EL (cell line): ENCODE measurements at regions not wholly inside any gene's neighbourhood (a gene's known extent, or its start where the extent isn't known, plus 50 kb on each side); places are given as distances from the start of the nearest gene placed in this dataset.
A peak's percentile ranks its signal among the peaks of the same experiment; 100 is the strongest.
"Not testable (repeated sequence)": the region's sequence is repeated elsewhere in the genome, so short reads cannot be mapped to it uniquely, and the experiment has no call there.

Experiments
- DNase-seq: peaks from one replicate; pipeline ENCODE4 v3.0.0-alpha.2; 2016

DNA sequence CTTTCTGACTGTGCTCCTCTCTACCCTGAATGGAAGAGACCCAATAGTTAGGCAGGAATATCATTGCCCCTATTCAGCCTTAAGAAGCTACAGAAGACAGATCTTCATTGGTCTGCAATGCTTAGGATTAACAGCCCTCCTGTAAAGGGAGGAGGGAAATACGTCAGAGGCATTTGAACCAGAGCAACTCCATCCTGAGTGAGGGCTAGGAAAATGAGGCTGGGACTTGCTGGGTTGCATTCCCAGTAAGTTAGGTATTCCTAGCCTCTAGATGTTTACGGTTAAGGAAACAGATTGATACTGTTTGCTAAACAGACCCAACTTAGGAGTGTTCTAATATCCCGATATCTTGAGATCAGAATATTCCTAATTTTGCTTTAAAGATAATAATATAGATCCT lies 63.5 kb downstream of the PCDH18 start:
- no peak for DNase-seq

DNA sequence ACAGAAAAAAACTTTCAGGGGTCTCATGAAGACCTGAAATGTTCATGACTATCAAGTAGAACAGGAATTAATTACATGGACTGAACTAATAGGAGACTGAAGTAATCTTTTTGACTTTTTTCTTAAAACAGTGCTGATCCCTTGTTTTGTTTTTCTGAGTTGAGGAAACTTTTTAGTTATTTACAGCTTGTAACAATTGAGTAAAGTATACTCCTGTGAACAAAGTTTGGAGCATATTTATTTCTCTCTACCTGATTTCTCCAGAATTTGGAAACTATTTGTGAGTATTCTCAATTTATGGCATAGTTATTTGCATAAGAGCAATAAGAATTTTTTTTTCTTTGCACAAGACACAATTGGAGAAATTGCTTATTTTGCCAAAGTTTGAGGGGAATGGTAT lies 64.8 kb downstream of the PCDH18 start:
- DNase-seq: no peak

DNA sequence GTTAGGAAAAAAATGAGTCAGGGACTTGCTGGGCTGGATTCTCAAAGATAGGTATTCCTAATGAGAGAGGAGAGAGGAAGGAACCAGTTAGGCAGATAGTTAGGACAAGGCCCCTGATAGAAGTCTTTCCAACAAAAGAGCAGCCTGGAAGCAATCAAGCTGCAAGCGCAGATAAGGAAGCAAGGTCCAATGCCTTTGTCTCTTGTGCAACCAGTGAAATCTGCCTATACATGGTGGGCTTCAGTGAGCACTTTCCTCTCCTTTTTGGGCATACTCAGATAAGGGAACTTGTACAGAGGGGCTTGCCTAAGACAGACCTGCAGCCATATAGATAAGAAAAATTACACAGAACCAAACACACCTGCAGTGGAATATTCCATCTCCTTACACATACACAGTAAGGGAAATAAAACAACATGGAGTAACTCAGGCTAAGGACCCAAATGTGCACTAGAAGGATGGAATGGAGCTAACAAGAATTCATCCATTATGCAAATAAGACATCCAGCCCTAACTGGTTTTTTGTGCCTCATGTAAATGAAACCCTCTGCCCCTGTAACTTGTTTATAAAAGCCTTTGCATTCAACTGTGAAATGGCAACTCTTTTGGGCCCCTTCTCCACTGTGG lies 68.8 kb downstream of the PCDH18 start:
- no peak for DNase-seq

DNA sequence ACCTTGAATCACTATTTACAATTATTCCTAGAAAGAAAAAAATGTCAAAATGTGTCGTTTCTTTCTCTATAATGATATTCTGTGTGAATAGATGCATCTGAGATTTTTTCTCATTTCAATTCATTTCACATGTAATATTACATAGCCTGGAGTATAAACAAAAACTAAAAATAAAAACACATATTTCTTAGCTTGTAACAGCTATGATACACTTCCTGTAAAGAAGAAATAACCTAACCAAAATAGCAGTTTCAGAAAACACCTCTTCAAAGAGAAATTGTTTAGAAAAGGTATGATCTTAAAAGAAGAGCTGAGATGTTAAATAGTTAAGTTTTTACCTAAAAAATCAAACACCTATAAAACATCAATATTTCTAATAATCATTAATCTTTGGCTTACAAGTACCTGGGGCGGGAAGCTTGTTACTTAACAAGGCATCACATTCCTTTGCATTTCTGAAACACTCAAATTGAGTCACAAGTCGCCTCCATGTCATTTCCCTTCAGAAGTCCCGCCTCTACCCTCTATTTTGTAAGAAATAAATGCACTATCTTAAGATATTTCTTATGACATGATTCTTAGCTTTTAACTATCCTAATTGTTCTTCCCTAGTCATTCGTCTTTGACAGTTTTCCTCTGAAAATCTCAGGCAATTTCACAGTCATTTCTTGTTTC lies 76.5 kb downstream of the PCDH18 start:
- no peak for DNase-seq

DNA sequence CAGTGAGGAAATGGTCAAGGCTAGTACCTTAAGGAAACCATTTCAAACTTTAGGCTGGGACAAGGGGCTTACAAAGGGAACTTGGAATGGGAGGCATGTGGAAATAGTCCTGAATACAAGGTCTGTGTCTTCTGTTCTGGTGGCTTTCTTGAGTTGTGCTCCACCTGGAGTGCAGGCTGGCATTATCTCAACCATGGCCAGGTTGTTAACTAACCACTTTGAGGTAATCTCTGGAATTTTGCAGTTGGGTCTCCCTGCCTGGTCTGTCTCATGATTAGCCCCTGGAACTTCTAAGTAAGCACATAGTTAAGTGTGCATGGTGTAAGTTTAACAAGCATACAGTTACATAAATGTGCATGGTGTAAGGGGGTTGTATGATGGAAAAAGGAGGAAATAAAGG lies 77.5 kb downstream of the PCDH18 start:
- DNase-seq: no peak

DNA sequence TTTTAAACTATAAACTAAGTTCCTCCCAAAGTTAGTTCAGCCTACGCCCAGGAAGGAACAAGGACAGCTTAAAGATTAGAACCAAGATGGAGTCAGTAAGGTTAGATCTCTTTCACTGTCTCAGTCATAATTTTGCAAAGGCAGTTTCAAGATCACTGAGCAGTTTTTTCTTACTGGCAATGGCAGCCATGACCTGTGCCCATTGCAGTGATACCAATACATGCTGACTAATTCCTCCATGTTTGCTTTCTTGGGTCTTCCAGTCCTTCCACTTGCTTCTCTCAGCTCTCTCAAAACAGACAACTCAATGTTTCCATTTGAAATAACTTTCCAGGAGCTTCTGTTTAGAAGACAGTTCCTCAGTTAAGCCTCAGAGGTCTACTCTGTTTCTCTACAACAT lies 79.5 kb downstream of the PCDH18 start:
- no peak for DNase-seq

DNA sequence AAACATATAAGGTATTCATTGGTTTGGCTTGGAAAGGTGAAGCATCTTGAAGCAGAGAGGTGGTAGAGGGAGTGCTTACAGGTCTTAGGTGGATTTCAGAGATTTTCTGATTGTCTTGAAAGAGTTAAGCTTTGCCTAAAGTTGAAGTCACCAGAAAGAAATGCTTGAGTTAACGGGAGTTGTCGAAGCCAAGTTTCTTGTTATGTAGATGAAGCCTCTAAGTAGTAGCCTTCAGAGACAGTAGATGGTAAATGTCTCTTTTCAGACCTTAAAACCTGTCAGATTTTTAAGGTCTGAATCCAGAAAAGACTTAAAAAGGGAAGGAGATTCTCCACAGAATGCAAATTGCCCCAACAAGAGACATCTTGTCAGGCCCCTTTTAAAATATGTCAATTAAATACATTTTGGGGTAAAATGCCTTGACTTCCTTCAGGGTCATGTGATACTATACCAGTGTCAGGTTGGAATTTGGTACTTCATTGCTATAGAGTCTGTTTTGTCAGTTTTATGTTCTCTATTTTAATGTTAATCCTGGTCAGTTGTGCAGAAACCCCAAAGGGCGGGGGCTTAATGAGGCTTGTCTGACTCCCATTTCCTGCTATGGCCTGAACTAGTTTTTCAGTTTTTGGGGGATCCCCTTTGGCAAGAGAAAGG lies 81.0 kb downstream of the PCDH18 start:
- no peak for DNase-seq

DNA sequence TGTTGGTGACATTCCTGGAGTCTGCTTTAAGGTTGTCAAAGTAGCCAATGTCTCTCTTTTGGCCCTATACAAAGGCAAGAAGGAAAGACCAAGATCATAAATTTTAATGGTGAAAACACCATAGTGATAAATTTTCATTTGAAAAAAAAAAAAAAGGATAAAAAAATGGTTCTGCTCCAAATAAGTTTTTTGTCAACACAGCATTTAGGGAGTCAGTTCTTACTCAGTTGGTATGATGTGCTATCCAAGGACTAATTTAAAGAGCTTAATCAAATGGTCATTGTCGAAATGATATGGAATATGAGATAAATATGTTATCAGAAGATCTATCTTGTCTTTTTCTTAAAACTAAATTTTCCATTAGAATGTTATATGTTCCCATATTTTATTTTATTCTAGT lies 83.9 kb downstream of the PCDH18 start:
- no peak for DNase-seq

DNA sequence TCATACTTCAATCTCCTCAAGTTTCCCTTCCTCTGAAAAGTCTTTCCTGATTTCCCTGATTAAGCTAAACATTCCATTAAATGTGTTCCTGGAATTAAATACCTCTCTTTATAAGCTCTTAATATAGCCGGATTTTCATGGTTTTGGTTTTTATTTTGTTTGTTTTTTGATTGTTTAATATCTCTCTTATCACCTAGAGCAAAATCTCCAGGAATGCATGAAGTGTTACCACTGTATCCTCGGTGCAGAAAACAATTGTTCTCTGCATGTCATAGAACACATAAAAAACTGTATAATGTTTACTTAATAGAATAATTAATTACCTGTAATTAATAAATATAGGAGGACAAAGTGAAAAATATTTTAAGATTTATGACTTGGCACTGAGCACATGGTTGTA lies 86.2 kb downstream of the PCDH18 start:
- DNase-seq: no peak

DNA sequence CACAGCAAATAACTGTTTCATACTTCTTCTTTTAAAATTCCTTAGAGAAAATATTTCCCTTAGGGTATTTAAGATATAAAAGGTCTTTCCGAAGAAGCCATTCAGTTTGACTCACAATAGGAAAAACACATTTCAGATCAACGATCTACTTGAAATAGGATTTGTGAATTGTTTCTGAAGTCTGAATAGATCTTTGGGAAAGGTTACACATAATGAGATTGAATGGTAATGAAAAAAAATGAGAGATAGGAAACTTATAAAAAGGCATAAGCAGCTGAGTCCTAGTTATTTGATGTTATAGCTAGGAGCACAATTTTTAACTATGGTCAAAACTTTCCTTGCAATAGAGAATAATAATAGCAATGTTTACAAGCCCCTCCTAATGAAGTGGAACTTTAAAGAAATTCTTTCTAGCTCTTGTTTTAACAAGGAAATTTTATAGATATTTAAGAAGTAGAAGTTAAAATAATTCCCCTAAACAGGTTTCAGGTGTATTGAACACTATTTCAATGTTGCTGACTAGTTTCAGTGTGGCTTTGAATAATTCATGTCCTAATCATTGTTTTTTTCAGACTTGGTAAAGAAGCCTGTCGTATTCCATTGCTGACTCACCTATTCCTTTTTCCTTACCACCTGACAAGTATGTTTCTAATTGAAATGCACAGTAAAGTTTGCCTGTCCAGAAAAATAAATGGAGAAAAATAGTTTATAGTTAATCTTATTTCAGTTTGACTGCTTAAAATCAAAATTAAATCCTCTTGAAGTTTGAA lies 89.1 kb downstream of the PCDH18 start:
- DNase-seq: no peak

DNA sequence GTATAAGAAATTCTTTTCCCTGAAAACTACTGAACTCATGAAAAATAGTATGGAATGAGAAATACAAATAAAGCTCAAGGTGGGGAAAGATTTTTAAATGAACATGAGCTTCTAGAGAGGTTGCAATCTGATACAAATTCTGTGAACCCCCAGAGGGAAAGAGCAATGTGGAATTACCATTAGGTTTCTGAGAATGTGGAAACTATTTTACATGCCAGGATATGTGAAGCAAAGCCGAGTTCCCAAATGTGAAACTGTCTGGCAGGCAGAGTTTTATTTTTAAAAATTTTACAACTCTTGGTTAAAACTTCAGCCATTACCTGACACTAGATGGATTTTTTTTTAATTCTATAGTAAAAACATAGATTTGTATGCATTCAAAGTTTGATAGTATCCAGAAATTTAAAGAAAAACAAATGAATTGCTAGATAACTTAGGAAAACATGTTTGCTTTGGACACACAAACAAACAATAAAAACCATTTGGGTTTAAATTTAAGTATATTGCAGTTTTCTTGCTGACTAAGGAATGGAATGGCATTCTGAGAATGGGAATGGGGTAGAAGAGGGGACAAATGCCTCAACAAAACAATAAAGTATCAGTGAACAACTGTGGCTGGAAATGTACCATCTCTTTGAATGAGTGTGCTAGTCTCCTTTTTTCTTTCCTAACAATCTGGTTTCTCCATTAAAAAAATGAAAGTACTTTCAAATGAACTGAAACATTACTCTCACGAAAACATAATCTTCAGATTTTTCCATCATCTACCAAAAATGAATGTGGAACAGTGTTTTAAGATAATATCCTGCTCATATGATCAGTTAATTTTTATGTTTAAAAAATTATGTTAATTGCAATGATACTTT lies 99.6 kb downstream of the PCDH18 start:
- DNase-seq: no peak

DNA sequence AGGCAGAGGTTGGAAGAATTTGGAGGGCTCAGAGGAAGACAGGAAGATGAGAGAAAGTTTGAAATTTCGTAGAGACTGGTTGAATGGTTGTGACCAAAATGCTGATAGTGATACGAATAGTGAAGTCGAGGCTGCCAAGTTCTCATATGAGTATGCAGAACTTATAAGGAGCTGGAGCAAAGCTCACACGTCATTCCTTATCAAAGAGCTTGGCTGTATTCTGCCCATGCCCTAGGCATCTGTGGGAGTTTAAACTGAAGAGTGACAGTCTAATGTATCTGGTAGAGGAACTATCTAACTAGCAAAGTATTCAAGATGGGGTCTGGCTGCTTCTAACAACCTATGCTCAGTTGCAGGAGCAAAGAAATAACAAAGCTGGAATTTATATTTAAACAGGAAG lies 102.1 kb downstream of the PCDH18 start:
- DNase-seq: no peak

DNA sequence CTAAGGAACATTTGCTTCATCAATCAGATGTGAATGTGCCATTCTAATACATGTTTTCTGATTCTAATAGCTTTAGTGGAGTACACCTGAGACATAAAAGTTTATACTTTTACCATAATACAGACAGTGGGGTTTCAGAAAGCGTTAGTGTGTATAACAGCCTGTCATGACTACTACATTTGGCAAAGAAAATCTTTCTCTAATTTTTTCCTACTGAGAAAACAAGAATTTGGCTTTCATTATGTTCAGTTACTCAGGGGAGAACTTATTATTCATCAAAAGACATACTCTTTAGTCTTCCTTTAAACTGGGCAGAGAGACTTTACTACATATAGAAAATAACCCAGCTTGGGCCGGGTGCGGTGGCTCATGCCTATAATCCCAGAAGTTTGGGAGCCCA lies 104.9 kb downstream of the PCDH18 start:
- DNase-seq: no peak

DNA sequence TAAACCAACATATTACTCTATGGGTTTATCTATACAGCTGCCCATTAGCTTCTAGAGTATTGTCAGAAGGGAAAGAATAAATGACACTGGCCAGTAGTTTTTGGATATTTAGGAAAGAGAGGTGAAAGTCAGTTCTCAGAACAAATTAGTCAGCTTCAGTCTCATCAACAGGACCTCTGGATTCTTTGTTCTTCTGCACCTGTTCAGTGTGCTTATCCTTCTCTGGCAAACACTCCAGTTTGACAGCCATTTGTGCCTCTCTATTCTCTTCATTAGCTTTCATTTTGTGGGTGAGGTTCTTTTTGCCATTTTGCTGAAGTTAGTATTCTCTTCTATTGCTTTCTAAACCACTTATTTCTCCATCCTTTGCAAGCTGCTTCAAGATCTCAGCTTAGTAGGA lies 107.0 kb downstream of the PCDH18 start:
- DNase-seq: no peak

DNA sequence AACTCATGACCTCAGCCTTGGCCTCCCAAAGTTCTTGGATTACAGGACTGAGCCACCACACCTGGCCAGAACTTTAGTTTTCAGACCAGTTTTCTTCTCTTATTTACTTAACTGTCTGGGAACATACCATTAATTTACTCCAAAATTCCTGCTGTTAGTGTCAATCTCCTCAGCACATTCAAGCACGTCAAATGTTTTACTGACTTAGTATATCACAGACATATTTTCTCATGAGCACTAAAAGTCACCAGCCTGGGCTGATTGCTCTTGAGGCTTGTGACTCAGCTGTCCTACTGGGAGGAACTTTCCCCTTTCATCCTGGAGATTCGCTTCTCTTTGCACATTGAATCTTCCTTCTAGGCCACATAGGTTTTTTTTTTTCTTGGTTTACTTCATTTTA lies 109.6 kb downstream of the PCDH18 start:
- DNase-seq: no peak

DNA sequence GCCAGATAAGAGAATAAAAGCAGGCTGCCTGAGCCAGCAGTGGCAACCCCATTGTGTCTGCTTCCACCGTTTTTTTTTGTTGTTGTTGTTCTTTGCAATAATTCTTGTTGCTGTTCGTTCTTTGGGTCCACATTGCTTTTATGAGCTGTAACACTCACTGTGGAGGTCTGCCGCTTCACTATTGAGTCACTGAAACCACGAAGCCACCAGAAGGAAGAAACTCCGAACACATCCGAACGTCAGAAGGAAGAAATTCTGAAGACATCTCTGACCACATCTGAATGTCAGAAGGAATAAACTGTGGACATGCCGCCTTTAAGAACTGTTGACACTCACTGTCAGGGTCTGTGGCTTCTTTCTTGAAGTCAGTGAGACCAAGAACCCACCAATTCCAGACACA lies 110.5 kb downstream of the PCDH18 start:
- DNase-seq: peak; percentile 34

DNA sequence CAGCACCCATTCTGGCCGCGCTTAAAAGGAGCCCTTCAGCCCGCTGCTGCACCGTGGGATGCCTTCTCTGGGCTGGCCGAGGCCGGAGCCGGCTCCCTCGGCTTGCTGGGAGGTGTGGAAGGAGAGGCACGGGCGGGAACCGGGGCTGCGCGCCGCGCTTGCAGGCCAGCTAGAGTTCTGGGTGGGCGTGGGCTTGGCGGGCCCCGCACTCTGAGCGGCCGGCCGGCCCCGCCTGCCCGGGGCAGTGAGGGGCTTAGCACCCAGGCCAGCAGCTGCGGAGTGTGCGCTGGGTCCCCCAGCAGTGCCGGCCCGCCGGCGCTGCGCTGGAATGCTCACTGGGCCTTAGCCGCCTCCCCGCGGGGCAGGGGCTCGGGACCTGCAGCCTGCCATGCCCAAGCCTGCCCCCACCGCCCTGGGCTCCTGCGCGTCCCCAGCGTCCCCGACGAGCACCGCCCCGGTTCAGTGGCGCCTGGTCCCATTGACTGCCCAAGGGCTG lies 111.3 kb downstream of the PCDH18 start:
- no peak for DNase-seq

DNA sequence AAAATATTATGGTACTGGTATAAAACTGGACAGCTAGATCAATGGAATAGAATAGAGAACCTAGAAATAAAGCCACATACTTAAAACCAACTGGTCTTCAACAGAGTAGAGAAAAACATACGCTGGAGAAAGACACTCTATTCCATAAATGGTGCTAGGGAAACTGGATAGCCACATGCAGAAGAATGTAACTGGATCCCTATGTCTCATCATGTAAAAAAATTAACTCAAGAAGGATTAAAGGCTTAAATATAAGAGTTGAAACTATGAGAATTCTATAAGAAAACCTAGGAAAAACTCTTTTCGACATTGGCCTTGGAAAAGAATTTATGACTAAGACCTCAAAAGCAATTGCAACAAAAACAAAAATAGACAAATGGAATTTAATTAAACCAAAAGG lies 114.6 kb downstream of the PCDH18 start:
- DNase-seq: no peak

DNA sequence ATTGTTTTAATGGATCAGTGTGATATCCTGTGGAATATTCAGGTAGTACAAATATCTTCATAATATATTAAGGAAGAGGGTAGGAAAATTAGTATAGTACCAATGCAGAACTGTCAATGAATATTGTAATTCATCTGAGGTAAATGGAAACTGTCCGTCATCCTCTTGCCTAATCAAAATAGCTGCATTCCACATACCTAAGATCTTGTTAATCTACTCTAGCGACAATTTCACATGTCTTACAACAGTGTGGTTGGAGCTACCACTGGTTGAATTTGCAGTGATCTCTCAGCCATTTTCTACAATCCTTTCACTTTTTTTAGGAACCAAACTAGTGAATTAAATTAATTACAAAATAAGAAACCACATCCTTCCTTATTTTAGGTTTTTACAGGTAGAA lies 117.5 kb downstream of the PCDH18 start:
- no peak for DNase-seq

DNA sequence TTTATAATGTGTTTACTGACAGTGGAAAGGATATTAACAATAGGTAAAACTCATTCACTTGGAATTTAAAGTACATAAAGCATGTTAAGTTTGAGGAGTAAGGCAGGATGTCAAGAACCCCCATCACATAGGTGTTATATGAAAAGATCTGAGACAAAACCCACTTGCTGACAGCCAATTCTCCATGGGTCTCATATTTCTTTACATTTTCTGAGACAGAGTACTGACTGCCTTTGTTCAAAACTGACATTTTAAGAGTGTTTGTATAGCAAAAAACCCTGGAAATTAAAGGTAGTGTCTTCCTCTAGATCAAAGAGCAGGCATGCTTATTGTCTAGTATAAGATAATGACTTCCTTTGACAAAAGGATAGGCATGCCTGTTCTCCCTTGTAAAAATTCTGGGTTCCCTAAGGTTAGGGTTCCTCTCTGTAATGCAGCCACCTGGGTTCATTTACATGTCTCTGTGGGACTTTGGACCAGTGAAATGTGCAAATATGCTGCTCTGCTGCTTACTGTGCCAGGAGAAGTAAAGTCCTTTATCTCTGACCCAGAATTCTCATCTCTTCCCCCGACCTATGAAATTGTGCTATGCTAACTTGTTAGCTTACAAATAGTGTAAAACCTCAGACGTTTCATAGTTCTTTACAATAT lies 123.6 kb downstream of the PCDH18 start:
- DNase-seq: no peak

DNA sequence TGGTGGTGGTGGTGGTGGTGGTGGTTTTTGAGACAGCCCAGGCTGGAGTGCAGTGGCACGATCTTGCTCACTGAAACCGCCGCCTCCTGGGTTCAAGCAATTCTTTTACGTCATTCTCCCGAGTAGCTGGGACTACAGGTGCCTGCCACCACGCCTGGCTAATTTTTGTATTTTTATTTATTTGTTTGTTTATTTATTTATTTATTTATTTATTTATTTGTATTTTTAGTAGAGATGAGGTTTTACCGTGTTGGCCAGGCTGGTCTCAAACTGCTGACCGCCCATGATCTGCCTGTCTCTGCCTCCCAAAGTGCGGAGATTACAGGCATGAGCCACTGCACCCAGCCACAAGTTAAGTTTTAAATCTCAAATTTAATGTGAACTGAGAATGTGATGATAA lies 126.5 kb downstream of the PCDH18 start:
- DNase-seq: not testable (repeated sequence)

DNA sequence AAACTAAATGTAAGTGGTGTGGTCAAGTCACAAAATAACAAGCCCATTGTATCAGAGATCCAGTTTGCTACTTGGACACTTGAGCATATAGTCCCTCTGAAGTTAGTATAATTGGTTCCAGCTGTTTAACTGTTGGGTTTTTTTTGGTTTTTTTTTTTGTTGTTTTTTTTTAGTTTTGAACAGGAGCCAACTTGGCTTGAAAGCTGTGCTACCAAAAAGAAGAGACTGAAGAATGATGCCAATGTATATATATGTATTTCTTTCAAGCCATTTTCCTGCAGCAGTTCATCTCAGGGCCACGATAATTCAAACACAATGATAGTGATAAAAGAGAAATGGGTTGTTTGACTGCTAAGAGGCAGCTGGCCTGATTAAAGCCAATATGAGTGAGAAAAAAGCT lies 138.3 kb downstream of the PCDH18 start:
- DNase-seq: peak; percentile 12
